Stimulated activated CD8-positive, alpha-beta memory T cell treated with anti-CD3 and anti-CD28 coated beads, Interleukin-12 subunit alpha, Interleukin-12 subunit beta, amount 100 ng/mL, for 4 hours (primary cell): ENCODE measurements at regions not wholly inside any gene's neighbourhood (a gene's known extent, or its start where the extent isn't known, plus 50 kb on each side); places are given as distances from the start of the nearest gene placed in this dataset.
"Not testable (repeated sequence)": the region's sequence is repeated elsewhere in the genome, so short reads cannot be mapped to it uniquely, and the experiment has no call there.

Experiments used
- DNase-seq: peaks from one replicate; pipeline ENCODE4 v3.0.0-alpha.2; 2020; ENCODE audit warnings: low read depth

GRCh38 chr17:26936645-26937044 is 357.3 kb upstream of the WSB1 start:
- not testable (repeated sequence) for DNase-seq

GRCh38 chr17:26937750-26938322 is 356.1 kb upstream of the WSB1 start:
- not testable (repeated sequence) for DNase-seq

- DNase-seq = not testable (repeated sequence)
Measured at GRCh38 chr17:26939755-26940154, 354.2 kb upstream of the WSB1 start.

GRCh38 chr17:26940587-26940986 is 353.3 kb upstream of the WSB1 start:
- DNase-seq = not testable (repeated sequence)

GRCh38 chr17:26962255-26963162 is 331.4 kb upstream of the WSB1 start:
- DNase-seq = no peak

- DNase-seq = no peak
Measured at GRCh38 chr17:26963163-26963503, 330.8 kb upstream of the WSB1 start.

- DNase-seq = not testable (repeated sequence)
Measured at GRCh38 chr17:26965898-26966624, 327.9 kb upstream of the WSB1 start.

- DNase-seq = not testable (repeated sequence)
Measured at GRCh38 chr17:26966625-26967179, 327.2 kb upstream of the WSB1 start.

GRCh38 chr17:26981845-26982425 is 312.0 kb upstream of the WSB1 start:
- not testable (repeated sequence) for DNase-seq

- not testable (repeated sequence) for DNase-seq
Measured at GRCh38 chr17:26982563-26982962, 311.4 kb upstream of the WSB1 start.

GRCh38 chr17:26987851-26988250 is 306.1 kb upstream of the WSB1 start:
- DNase-seq = not testable (repeated sequence)

- not testable (repeated sequence) for DNase-seq
Measured at GRCh38 chr17:26994648-26995047, 299.3 kb upstream of the WSB1 start.

- not testable (repeated sequence) for DNase-seq
Measured at GRCh38 chr17:26996146-26996916, 297.6 kb upstream of the WSB1 start.

- not testable (repeated sequence) for DNase-seq
Measured at GRCh38 chr17:27007734-27008531, 286.0 kb upstream of the WSB1 start.

- DNase-seq = no peak
Measured at GRCh38 chr17:27009087-27009486, 284.8 kb upstream of the WSB1 start.

GRCh38 chr17:27010138-27010537 is 283.8 kb upstream of the WSB1 start:
- not testable (repeated sequence) for DNase-seq

- DNase-seq = not testable (repeated sequence)
Measured at GRCh38 chr17:27030552-27030951, 263.4 kb upstream of the WSB1 start.

- no peak for DNase-seq
Measured at GRCh38 chr17:27038676-27039075, 255.2 kb upstream of the WSB1 start.

- not testable (repeated sequence) for DNase-seq
Measured at GRCh38 chr17:27045039-27045438, 248.9 kb upstream of the WSB1 start.

- DNase-seq = no peak
Measured at GRCh38 chr17:27049104-27049784, 244.7 kb upstream of the WSB1 start.
